PFSK-1 (cell line): ENCODE measurements at regions not wholly inside any gene's neighbourhood (a gene's known extent, or its start where the extent isn't known, plus 50 kb on each side); places are given as distances from the start of the nearest gene placed in this dataset.

Experiments
- POLR2AphosphoS5 ChIP-seq: IDR thresholded peaks from 2 replicates; pipeline ENCODE4 v1.6.1; 2012; ENCODE audit warnings: low read depth, mild to moderate bottlenecking, control low read depth, low read length, moderate library complexity
- REST ChIP-seq, 2 experiments: IDR thresholded peaks; 2 replicates each; pipeline versions ENCODE4 v1.6.1 to v1.8.0; 2011 to 2012; ENCODE audit warnings: low read depth in 2 of 2, low read length in 2 of 2, control low read depth in 1 of 2, inconsistent platforms in 1 of 2, mild to moderate bottlenecking in 1 of 2, moderate library complexity in 1 of 2; ENCODE audit not compliant: insufficient read depth in 1 of 2
- SIN3A ChIP-seq: IDR thresholded peaks from 2 replicates; pipeline ENCODE4 v1.6.1; 2012; ENCODE audit warnings: mild to moderate bottlenecking, low read length, moderate library complexity, borderline replicate concordance; ENCODE audit not compliant: insufficient read depth
- TAF1 ChIP-seq: IDR thresholded peaks from 2 replicates; pipeline ENCODE4 v1.6.1; 2012; ENCODE audit warnings: low read length, control low read depth, borderline replicate concordance; ENCODE audit not compliant: insufficient read depth

GRCh38 chr1:173421286-173421685 lies 55.8 kb upstream of the PRDX6 start:
- TF ChIP-seq POLR2AphosphoS5 (no peak), TAF1 (no peak), REST (IDR thresholded peaks at IDR 0.05; ENCODE audit: insufficient read depth in 1 of 2, low read depth in 2 of 2, low read length in 2 of 2) (no peak), SIN3A (no peak)
